GM23338 (cell line): ENCODE measurements at regions not wholly inside any gene's neighbourhood (a gene's known extent, or its start where the extent isn't known, plus 50 kb on each side); places are given as distances from the start of the nearest gene placed in this dataset.

ENCODE experiments used
- ATAC-seq: fragments of 200-7000 bp; cut with Tn5 transposase; 3 replicates; pipeline ENCODE4 v1.9.1; 2020
- DNase-seq: peaks from one replicate; pipeline ENCODE4 v3.0.0-alpha.2; 2015; ENCODE audit warnings: low spot score
- H2AFZ ChIP-seq: fragments of 200-600 bp; sonication (generic); 2 replicates; pipeline ENCODE4 v1.8.0; 2016; ENCODE audit warnings: antibody characterized with exemption, mild to moderate bottlenecking, moderate library complexity
- H3F3A ChIP-seq: fragments of 200-600 bp; sonication (generic); replicated peaks from 2 replicates; pipeline ENCODE4 v1.8.0; 2017; ENCODE audit warnings: antibody characterized with exemption, mixed run types, low read depth
- H3K27ac ChIP-seq: fragments of 200-600 bp; sonication (generic); 2 replicates; pipeline ENCODE4 v1.6.1; 2016; ENCODE audit warnings: low read depth
- H3K27me3 ChIP-seq: fragments of 200-600 bp; sonication (generic); 2 replicates; pipeline ENCODE4 v1.8.0; 2016; ENCODE audit warnings: mild to moderate bottlenecking, mixed run types, moderate library complexity; ENCODE audit not compliant: insufficient read depth
- H3K36me3 ChIP-seq: fragments of 200-600 bp; sonication (generic); 2 replicates; pipeline ENCODE4 v1.8.0; 2016; ENCODE audit warnings: mild to moderate bottlenecking; ENCODE audit not compliant: insufficient read depth
- H3K4me1 ChIP-seq: fragments of 200-600 bp; sonication (generic); 2 replicates; pipeline ENCODE4 v1.8.0; 2016; ENCODE audit warnings: mild to moderate bottlenecking, moderate library complexity; ENCODE audit not compliant: insufficient read depth
- H3K4me2 ChIP-seq: fragments of 200-600 bp; sonication (generic); 2 replicates; pipeline ENCODE4 v1.7.1; 2017; ENCODE audit warnings: mixed run types
- H3K4me3 ChIP-seq: fragments of 200-600 bp; sonication (generic); 2 replicates; pipeline ENCODE4 v1.6.1; 2016; ENCODE audit warnings: mixed run types
- H3K79me2 ChIP-seq: fragments of 200-600 bp; sonication (generic); replicated peaks from 2 replicates; pipeline ENCODE4 v1.8.0; 2017; ENCODE audit warnings: mild to moderate bottlenecking; ENCODE audit not compliant: insufficient read depth
- H3K9me2 ChIP-seq: fragments of 200-600 bp; sonication (generic); 2 replicates; pipeline ENCODE4 v1.8.0; 2017; ENCODE audit not compliant: insufficient read depth
- H4K20me1 ChIP-seq: fragments of 200-600 bp; sonication (generic); replicated peaks from 2 replicates; pipeline ENCODE4 v1.8.0; 2017; ENCODE audit warnings: mild to moderate bottlenecking; ENCODE audit not compliant: insufficient read depth
- H3K27ac Mint-ChIP-seq: 2 replicates; pipeline ENCODE4 v1.8.0; 2020; ENCODE audit warnings: inconsistent platforms, mild to moderate bottlenecking, moderate library complexity, mixed read lengths
- H3K27me3 Mint-ChIP-seq: 3 replicates; pipeline ENCODE4 v1.8.0; 2022; ENCODE audit warnings: low read depth, mild to moderate bottlenecking, moderate library complexity, mixed read lengths, inconsistent platforms; ENCODE audit not compliant: insufficient read depth, poor library complexity
- H3K36me3 Mint-ChIP-seq: 3 replicates; pipeline ENCODE4 v1.8.0; 2021; ENCODE audit warnings: low read depth, mild to moderate bottlenecking, inconsistent platforms, moderate library complexity, mixed read lengths
- H3K4me1 Mint-ChIP-seq: 3 replicates; pipeline ENCODE4 v1.8.0; 2020; ENCODE audit warnings: mild to moderate bottlenecking, inconsistent platforms, mixed read lengths
- H3K4me3 Mint-ChIP-seq: 3 replicates; pipeline ENCODE4 v1.8.0; 2021; ENCODE audit warnings: moderate library complexity, mild to moderate bottlenecking, inconsistent platforms, mixed read lengths
- H3K9me3 Mint-ChIP-seq: 3 replicates; pipeline ENCODE4 v1.8.0; 2020; ENCODE audit warnings: moderate library complexity, mild to moderate bottlenecking, inconsistent platforms, mixed read lengths
- CREB1 ChIP-seq: fragments of 250-450 bp; sonication (Bioruptor Pico); IDR thresholded peaks from 2 replicates; pipeline ENCODE4 v1.5.0; 2020; ENCODE audit warnings: low read depth, mild to moderate bottlenecking, moderate library complexity
- EZH2 ChIP-seq: fragments of 200-600 bp; sonication (generic); IDR thresholded peaks from one replicate; pipeline ENCODE4 v1.8.0; 2017; ENCODE audit warnings: antibody characterized with exemption, mild to moderate bottlenecking, low read depth; ENCODE audit not compliant: unreplicated experiment
- EZH2phosphoT487 ChIP-seq: fragments of 200-600 bp; sonication (generic); IDR thresholded peaks from one replicate; pipeline ENCODE4 v1.8.1; 2018; ENCODE audit warnings: antibody characterized with exemption; ENCODE audit not compliant: unreplicated experiment
- JUNB ChIP-seq: IDR thresholded peaks from one replicate; pipeline ENCODE4 v1.6.1; 2016; ENCODE audit warnings: antibody characterized with exemption; ENCODE audit not compliant: unreplicated experiment
- NANOG ChIP-seq: IDR thresholded peaks from 2 replicates; pipeline ENCODE4 v1.6.1; 2016; ENCODE audit warnings: antibody characterized with exemption, borderline replicate concordance
- POLR2AphosphoS5 ChIP-seq: IDR thresholded peaks from 2 replicates; pipeline ENCODE4 v1.6.1; 2016; ENCODE audit warnings: antibody characterized with exemption, low read depth
- STAT1 ChIP-seq: IDR thresholded peaks from one replicate; pipeline ENCODE4 v1.6.1; 2016; ENCODE audit warnings: antibody characterized with exemption; ENCODE audit not compliant: unreplicated experiment
- ZNF331 ChIP-seq: fragments of 250-450 bp; sonication (Bioruptor Pico); IDR thresholded peaks from 2 replicates; pipeline ENCODE4 v1.5.0; 2020; ENCODE audit warnings: low read depth, mild to moderate bottlenecking, moderate library complexity
- TF ChIP-seq, protein P1 (sequence below): IDR thresholded peaks from one replicate; pipeline ENCODE4 v1.6.1; 2018; ENCODE audit warnings: antibody characterized with exemption; ENCODE audit not compliant: unreplicated experiment
- TF ChIP-seq, protein P2 (sequence below), 2 experiments: fragments of 200-600 bp in 1 of 2; sonication (generic) in 1 of 2; conservative IDR thresholded peaks; 2 replicates each; pipeline versions ENCODE4 v1.5.1 to v1.6.1; 2016 to 2017; ENCODE audit warnings: antibody characterized with exemption in 2 of 2, low read depth in 2 of 2, mild to moderate bottlenecking in 2 of 2, moderate library complexity in 1 of 2
- TF ChIP-seq, protein P3 (sequence below): IDR thresholded peaks from 2 replicates; pipeline ENCODE4 v1.6.1; 2016; ENCODE audit warnings: antibody characterized with exemption
- TF ChIP-seq, protein P4 (sequence below): fragments of 250-450 bp; sonication (Bioruptor Pico); IDR thresholded peaks from 2 replicates; pipeline ENCODE4 v1.5.0; 2020; ENCODE audit warnings: mild to moderate bottlenecking, moderate library complexity

DNA sequence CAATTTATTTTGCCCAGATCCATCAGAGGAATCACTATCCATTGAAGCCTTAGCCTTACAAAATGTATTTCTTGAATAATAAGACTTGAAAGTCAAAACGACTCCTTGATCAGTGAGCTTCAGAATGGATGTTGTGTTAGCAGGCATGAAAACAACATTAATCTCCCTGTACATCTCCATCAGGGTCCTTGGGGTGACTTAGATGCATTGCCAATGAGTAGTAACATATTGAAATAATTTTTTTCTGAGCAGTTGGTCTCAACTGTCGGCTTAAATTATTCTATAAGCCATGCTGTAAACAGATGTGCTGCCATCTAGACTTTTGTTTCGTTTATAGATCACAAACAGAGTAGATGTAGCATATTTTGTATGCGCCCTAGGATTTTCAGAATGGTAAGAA lies 482.0 kb downstream of the AMY1C start (continued):
- TF ChIP-seq JUNB (no peak), NANOG (no peak), EZH2phosphoT487 (no peak), CREB1 (CRISPR knock-in tag) (no peak), STAT1 (no peak), POLR2AphosphoS5 (no peak), ZNF331 (CRISPR knock-in tag) (no peak), EZH2 (no peak)
- TF ChIP-seq, protein P1, sequence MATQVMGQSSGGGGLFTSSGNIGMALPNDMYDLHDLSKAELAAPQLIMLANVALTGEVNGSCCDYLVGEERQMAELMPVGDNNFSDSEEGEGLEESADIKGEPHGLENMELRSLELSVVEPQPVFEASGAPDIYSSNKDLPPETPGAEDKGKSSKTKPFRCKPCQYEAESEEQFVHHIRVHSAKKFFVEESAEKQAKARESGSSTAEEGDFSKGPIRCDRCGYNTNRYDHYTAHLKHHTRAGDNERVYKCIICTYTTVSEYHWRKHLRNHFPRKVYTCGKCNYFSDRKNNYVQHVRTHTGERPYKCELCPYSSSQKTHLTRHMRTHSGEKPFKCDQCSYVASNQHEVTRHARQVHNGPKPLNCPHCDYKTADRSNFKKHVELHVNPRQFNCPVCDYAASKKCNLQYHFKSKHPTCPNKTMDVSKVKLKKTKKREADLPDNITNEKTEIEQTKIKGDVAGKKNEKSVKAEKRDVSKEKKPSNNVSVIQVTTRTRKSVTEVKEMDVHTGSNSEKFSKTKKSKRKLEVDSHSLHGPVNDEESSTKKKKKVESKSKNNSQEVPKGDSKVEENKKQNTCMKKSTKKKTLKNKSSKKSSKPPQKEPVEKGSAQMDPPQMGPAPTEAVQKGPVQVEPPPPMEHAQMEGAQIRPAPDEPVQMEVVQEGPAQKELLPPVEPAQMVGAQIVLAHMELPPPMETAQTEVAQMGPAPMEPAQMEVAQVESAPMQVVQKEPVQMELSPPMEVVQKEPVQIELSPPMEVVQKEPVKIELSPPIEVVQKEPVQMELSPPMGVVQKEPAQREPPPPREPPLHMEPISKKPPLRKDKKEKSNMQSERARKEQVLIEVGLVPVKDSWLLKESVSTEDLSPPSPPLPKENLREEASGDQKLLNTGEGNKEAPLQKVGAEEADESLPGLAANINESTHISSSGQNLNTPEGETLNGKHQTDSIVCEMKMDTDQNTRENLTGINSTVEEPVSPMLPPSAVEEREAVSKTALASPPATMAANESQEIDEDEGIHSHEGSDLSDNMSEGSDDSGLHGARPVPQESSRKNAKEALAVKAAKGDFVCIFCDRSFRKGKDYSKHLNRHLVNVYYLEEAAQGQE = no peak
- TF ChIP-seq, protein P2, sequence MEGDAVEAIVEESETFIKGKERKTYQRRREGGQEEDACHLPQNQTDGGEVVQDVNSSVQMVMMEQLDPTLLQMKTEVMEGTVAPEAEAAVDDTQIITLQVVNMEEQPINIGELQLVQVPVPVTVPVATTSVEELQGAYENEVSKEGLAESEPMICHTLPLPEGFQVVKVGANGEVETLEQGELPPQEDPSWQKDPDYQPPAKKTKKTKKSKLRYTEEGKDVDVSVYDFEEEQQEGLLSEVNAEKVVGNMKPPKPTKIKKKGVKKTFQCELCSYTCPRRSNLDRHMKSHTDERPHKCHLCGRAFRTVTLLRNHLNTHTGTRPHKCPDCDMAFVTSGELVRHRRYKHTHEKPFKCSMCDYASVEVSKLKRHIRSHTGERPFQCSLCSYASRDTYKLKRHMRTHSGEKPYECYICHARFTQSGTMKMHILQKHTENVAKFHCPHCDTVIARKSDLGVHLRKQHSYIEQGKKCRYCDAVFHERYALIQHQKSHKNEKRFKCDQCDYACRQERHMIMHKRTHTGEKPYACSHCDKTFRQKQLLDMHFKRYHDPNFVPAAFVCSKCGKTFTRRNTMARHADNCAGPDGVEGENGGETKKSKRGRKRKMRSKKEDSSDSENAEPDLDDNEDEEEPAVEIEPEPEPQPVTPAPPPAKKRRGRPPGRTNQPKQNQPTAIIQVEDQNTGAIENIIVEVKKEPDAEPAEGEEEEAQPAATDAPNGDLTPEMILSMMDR (conservative IDR thresholded peaks at IDR 0.05; ENCODE audit: low read depth in 2 of 2) = no peak
- TF ChIP-seq, protein P3, sequence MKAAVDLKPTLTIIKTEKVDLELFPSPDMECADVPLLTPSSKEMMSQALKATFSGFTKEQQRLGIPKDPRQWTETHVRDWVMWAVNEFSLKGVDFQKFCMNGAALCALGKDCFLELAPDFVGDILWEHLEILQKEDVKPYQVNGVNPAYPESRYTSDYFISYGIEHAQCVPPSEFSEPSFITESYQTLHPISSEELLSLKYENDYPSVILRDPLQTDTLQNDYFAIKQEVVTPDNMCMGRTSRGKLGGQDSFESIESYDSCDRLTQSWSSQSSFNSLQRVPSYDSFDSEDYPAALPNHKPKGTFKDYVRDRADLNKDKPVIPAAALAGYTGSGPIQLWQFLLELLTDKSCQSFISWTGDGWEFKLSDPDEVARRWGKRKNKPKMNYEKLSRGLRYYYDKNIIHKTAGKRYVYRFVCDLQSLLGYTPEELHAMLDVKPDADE = no peak

DNA sequence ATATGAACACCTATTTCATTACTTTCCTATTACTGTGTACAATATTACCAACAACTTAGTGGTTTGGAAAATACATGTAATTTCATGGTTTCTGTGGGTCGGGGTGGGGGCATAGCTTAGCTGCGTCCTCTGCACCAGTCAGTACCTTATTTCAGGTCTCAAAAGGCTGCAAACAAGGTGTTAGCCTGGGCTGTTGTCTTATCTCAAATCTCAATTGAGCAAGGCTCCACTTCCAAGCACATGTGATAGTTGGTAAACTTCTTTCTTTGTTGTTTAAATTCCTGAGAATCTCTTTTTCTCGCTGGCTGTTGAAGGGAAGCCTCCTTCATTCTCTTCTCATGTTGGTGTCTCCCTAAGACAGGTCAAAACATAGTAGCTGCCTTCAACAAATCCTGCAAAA lies 485.4 kb downstream of the AMY1C start:
- Histone ChIP-seq H2AFZ (0 out of 2 replicates have a peak overlapping the region, but pooled peaks have one; percentile 1), H3K36me3 (no peaks in the 10 kb centered on the region), H3K4me3 (no peak overlapping the region), H3K27me3 (no peaks in the 10 kb centered on the region), H3F3A (no peaks in the 10 kb centered on the region), H3K4me2 (no peak overlapping the region), H3K9me2 (peaks cover 7% of the 10 kb centered on the region; the same call in 1 of the 2 replicates), H3K27ac (no peak overlapping the region), H3K4me1 (no peaks in the 10 kb centered on the region), H4K20me1 (no peaks in the 10 kb centered on the region), H3K79me2 (no peaks in the 10 kb centered on the region)
- ATAC-seq (peak; percentile 43), DNase-seq (peak; percentile 35)
- no peaks in the 10 kb centered on the region for H3K36me3 Mint-ChIP-seq
- H3K4me1 Mint-ChIP-seq = peaks cover 6% of the 10 kb centered on the region; the same call in 2 of the 3 replicates
- no peaks in the 10 kb centered on the region for H3K27me3 Mint-ChIP-seq
- H3K27ac Mint-ChIP-seq = no peak overlapping the region
- no peak overlapping the region for H3K4me3 Mint-ChIP-seq
- H3K9me3 Mint-ChIP-seq = no peaks in the 10 kb centered on the region
- TF ChIP-seq, protein P4, sequence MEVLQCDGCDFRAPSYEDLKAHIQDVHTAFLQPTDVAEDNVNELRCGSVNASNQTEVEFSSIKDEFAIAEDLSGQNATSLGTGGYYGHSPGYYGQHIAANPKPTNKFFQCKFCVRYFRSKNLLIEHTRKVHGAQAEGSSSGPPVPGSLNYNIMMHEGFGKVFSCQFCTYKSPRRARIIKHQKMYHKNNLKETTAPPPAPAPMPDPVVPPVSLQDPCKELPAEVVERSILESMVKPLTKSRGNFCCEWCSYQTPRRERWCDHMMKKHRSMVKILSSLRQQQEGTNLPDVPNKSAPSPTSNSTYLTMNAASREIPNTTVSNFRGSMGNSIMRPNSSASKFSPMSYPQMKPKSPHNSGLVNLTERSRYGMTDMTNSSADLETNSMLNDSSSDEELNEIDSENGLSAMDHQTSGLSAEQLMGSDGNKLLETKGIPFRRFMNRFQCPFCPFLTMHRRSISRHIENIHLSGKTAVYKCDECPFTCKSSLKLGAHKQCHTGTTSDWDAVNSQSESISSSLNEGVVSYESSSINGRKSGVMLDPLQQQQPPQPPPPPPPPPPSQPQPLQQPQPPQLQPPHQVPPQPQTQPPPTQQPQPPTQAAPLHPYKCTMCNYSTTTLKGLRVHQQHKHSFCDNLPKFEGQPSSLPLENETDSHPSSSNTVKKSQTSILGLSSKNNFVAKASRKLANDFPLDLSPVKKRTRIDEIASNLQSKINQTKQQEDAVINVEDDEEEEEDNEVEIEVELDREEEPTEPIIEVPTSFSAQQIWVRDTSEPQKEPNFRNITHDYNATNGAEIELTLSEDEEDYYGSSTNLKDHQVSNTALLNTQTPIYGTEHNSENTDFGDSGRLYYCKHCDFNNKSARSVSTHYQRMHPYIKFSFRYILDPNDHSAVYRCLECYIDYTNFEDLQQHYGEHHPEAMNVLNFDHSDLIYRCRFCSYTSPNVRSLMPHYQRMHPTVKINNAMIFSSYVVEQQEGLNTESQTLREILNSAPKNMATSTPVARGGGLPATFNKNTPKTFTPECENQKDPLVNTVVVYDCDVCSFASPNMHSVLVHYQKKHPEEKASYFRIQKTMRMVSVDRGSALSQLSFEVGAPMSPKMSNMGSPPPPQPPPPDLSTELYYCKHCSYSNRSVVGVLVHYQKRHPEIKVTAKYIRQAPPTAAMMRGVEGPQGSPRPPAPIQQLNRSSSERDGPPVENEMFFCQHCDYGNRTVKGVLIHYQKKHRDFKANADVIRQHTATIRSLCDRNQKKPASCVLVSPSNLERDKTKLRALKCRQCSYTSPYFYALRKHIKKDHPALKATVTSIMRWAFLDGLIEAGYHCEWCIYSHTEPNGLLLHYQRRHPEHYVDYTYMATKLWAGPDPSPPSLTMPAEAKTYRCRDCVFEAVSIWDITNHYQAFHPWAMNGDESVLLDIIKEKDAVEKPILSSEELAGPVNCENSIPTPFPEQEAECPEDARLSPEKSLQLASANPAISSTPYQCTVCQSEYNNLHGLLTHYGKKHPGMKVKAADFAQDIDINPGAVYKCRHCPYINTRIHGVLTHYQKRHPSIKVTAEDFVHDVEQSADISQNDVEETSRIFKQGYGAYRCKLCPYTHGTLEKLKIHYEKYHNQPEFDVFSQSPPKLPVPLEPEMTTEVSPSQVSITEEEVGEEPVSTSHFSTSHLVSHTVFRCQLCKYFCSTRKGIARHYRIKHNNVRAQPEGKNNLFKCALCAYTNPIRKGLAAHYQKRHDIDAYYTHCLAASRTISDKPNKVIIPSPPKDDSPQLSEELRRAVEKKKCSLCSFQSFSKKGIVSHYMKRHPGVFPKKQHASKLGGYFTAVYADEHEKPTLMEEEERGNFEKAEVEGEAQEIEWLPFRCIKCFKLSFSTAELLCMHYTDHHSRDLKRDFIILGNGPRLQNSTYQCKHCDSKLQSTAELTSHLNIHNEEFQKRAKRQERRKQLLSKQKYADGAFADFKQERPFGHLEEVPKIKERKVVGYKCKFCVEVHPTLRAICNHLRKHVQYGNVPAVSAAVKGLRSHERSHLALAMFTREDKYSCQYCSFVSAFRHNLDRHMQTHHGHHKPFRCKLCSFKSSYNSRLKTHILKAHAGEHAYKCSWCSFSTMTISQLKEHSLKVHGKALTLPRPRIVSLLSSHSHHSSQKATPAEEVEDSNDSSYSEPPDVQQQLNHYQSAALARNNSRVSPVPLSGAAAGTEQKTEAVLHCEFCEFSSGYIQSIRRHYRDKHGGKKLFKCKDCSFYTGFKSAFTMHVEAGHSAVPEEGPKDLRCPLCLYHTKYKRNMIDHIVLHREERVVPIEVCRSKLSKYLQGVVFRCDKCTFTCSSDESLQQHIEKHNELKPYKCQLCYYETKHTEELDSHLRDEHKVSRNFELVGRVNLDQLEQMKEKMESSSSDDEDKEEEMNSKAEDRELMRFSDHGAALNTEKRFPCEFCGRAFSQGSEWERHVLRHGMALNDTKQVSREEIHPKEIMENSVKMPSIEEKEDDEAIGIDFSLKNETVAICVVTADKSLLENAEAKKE (CRISPR knock-in tag) = no peak
- TF ChIP-seq NANOG (no peak), STAT1 (no peak), EZH2 (no peak), POLR2AphosphoS5 (no peak)
